Mucosa of rectum (tissue), 2 donors: ENCODE measurements at regions not wholly inside any gene's neighbourhood (a gene's known extent, or its start where the extent isn't known, plus 50 kb on each side); places are given as distances from the start of the nearest gene placed in this dataset.
"Not testable (repeated sequence)": the region's sequence is repeated elsewhere in the genome, so short reads cannot be mapped to it uniquely, and the experiment has no call there.

Experiments used
- H3K27ac ChIP-seq, 2 donors: one replicate each; pipeline ENCODE4 v1.7.0; 2013; ENCODE audit warnings: inconsistent platforms in 2 of 2, low read depth in 2 of 2, low read length in 2 of 2
- H3K27me3 ChIP-seq, 2 donors: one replicate each; pipeline ENCODE4 v1.7.0; 2013; ENCODE audit warnings: low read length in 2 of 2; ENCODE audit not compliant: control insufficient read depth in 2 of 2, insufficient read depth in 2 of 2
- H3K36me3 ChIP-seq, 2 donors: one replicate each; pipeline ENCODE4 v1.7.0; 2013; ENCODE audit warnings: low read length in 2 of 2; ENCODE audit not compliant: control insufficient read depth in 2 of 2, insufficient read depth in 2 of 2
- H3K4me1 ChIP-seq, 2 donors: one replicate each; pipeline ENCODE4 v1.7.0; 2013; ENCODE audit warnings: low read length in 2 of 2, mild to moderate bottlenecking in 1 of 2; ENCODE audit not compliant: control insufficient read depth in 2 of 2, insufficient read depth in 2 of 2
- H3K4me3 ChIP-seq, 2 donors: one replicate each; pipeline ENCODE4 v1.7.0; 2013; ENCODE audit warnings: low read length in 2 of 2
- H3K9ac ChIP-seq, 2 donors: one replicate each; pipeline ENCODE4 v1.7.0; 2013; ENCODE audit warnings: low read length in 2 of 2, low read depth in 1 of 2, mild to moderate bottlenecking in 1 of 2
- H3K9me3 ChIP-seq, 2 donors: one replicate each; pipeline ENCODE4 v1.7.0; 2013; ENCODE audit warnings: low read length in 2 of 2; ENCODE audit not compliant: control insufficient read depth in 2 of 2
- donor health status: healthy.
- donor health status: Normal muscosa, but diverticular disease.

DNA sequence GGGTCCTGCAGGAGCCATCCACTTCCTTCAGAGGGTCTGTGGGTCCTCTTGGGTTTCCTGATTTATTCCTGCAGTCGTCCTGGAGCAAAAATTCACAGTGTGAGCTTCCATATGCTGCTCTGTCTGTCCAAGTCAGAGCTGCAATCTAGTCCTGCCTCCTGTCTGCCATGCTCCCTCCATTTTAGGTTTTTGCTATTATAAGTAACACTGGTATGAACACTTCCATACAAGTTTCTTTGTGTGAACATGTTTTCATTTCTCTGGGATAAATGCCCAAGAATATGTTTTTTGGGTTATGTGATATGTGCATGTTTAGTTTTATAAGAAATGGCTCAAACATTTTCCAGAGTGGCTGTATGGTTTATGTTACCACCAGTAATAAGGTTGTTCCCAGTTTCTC lies 188.1 kb downstream of the ACTR3B start:
- H3K4me3 ChIP-seq: no peak overlapping the region
- H3K36me3 ChIP-seq: no peaks in the 10 kb centered on the region
- no peaks in the 10 kb centered on the region for H3K9me3 ChIP-seq
- no peaks in the 10 kb centered on the region for H3K27me3 ChIP-seq
- H3K4me1 ChIP-seq: peaks cover 0 to 4% of the 10 kb centered on the region in 2 donors
- no peak overlapping the region for H3K27ac ChIP-seq
- H3K9ac ChIP-seq: no peak overlapping the region

DNA sequence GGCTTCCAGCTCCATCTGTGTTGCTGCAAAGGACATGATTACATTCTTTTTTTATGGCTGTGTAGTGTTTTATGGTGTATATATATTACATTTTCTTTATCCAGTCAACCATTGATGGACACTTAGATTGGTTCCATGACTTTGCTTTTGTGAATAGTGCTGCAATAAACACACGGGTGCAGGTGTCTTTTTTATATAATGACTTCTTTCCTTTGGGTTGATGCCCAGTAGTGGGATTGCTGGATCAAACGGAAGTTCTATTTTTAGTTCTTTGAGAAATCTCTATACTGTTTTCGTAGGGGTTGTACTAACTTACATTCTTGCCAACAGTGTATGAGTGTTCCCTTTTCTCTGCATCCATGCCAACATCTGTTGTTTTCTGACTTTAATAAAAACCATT lies 189.7 kb downstream of the ACTR3B start:
- no peaks in the 10 kb centered on the region for H3K27me3 ChIP-seq
- H3K4me3 ChIP-seq: no peak overlapping the region
- H3K4me1 ChIP-seq: peaks cover 0 to 4% of the 10 kb centered on the region in 2 donors
- no peak overlapping the region for H3K27ac ChIP-seq
- H3K9me3 ChIP-seq: no peaks in the 10 kb centered on the region
- H3K9ac ChIP-seq: no peak overlapping the region
- H3K36me3 ChIP-seq: no peaks in the 10 kb centered on the region

DNA sequence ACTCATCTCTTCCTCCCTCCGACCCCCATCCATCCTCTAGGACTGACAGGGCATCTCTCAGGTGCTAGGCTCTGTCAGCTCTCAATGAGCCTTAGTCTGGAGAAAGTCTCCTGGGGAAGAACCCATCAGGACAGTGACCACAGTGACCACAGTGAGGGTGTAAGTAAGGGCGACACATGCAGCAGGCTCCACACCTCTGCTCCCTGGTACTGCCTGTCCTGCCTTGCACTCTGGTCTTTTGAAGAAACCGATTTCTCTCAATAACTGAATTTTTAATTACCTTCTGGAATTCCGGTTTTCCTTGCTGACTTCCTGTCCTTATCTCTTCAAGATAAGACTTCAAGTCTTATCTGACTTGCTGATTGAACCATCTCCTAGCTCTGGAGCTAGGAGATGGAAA lies 190.2 kb downstream of the ACTR3B start:
- Histone ChIP-seq H3K9me3 (no peaks in the 10 kb centered on the region), H3K9ac (no peak overlapping the region), H3K4me1 (peaks cover 0 to 4% of the 10 kb centered on the region in 2 donors), H3K27me3 (no peaks in the 10 kb centered on the region), H3K27ac (no peak overlapping the region), H3K4me3 (no peak overlapping the region), H3K36me3 (no peaks in the 10 kb centered on the region)

DNA sequence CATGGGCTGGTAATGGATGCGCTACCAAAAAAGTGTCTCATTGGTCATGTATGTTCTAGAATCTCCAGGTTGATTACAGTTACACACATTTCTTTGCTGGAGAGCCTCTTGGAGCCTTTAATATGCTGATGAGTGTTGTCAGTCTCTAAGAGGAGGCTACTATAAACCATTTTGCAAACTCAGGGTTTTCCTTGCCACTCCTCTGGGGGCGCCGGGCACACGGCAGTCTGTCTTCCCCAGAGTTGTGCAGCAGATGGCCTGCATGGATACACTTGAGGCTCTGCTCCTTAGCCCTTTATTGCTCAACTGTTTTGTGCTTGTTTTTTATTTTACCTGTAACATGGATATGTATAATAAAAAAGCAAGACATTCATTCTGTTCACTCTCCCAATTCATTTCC lies 196.5 kb downstream of the ACTR3B start:
- no peak overlapping the region for H3K4me3 ChIP-seq
- H3K36me3 ChIP-seq: no peaks in the 10 kb centered on the region
- H3K9me3 ChIP-seq: no peaks in the 10 kb centered on the region

DNA sequence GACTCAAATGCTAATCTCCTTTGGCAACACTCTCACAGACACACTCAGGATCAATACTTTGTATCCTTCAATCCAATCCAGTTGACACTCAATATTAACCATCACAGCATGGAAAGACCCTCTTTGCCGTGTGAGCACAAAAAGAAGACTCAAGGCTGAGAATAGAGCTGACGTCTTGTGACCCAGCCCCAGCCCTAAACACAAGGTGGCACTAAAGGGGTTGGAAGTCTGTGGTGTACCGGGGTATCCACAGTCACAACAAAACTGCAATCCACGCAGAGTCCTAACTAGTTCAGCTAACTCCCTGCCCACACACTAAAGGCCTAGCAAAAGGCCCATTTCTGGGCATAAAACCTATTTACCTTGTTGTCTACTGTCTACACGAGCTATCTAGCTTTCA lies 200.1 kb downstream of the ACTR3B start:
- H3K27me3 ChIP-seq: no peaks in the 10 kb centered on the region
- no peaks in the 10 kb centered on the region for H3K9me3 ChIP-seq
- H3K9ac ChIP-seq: no peak overlapping the region
- H3K36me3 ChIP-seq: no peaks in the 10 kb centered on the region
- H3K4me3 ChIP-seq: no peak overlapping the region
- H3K27ac ChIP-seq: no peak overlapping the region
- no peaks in the 10 kb centered on the region for H3K4me1 ChIP-seq

More for the DNA sequence above, 196.5 kb downstream of the ACTR3B start:
- no peak overlapping the region for H3K27ac ChIP-seq
- H3K27me3 ChIP-seq: no peaks in the 10 kb centered on the region
- no peaks in the 10 kb centered on the region for H3K4me1 ChIP-seq
- no peak overlapping the region for H3K9ac ChIP-seq

DNA sequence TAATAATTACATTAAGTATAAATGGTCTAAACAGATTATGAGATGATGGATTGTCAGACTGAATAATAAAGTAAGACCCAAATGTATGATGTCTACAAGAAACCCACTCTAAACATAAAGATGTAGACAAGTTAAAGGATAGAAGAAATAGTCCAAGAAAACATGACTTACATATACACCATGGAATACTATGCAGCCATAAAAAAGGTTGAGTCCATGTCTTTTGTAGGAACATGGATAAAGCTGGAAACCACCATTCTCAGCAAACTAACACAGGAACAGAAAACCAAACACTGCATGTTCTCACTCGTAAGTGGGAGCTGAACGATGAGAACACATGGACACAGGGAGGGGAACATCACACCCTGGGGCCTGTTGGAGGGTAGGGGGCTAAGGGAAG lies 202.2 kb downstream of the ACTR3B start:
- H3K9ac ChIP-seq, H3K27me3 ChIP-seq: not testable (repeated sequence)

DNA sequence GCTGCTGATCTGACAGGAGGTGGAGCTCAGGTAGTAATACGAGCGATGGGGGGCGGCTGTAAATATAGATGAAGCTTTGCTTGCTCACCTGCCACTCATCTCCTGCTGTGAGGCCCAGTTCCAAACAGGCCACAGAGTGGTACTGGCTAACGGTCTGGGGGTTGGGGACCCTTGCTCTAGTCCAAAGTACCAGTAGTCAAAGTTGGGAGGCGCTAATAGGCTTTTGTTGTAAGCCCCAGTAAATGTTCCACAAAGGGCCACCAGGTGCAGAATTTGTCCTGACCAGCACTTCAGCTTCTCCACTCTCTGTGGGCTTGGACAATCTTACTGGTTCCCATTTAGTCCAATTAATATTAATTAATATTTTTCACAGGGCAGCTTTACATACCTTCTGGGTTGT lies 206.6 kb downstream of the ACTR3B start:
- no peaks in the 10 kb centered on the region for H3K36me3 ChIP-seq
- H3K27me3 ChIP-seq: no peaks in the 10 kb centered on the region
- H3K9ac ChIP-seq: no peak overlapping the region
- H3K9me3 ChIP-seq: no peaks in the 10 kb centered on the region
- H3K4me1 ChIP-seq: no peaks in the 10 kb centered on the region
- H3K27ac ChIP-seq: no peak overlapping the region
- H3K4me3 ChIP-seq: no peak overlapping the region

More for the DNA sequence above, 202.2 kb downstream of the ACTR3B start:
- H3K4me3 ChIP-seq, H3K36me3 ChIP-seq, H3K4me1 ChIP-seq, H3K27ac ChIP-seq, H3K9me3 ChIP-seq: not testable (repeated sequence)

DNA sequence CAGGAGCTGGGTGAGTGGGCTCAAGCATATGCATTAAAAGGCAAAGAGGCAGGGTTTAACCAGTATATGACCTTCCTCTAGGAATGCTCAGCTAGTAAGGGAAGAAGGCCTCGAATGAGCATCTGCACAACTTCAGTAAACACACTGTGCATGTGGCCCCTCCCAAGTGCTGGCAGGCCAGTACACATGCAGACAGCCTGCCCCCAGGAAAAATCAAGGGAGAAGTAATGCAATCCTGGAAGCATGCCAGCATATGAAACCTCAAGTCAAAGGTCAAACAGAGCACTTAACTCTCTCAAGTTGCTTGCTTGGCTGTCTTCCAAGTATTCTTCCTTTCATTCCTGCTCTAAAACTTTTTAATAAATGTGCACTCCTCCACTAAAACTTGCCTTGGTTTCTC lies 208.4 kb downstream of the ACTR3B start:
- no peak overlapping the region for H3K4me3 ChIP-seq
- no peaks in the 10 kb centered on the region for H3K9me3 ChIP-seq
- no peaks in the 10 kb centered on the region for H3K4me1 ChIP-seq

DNA sequence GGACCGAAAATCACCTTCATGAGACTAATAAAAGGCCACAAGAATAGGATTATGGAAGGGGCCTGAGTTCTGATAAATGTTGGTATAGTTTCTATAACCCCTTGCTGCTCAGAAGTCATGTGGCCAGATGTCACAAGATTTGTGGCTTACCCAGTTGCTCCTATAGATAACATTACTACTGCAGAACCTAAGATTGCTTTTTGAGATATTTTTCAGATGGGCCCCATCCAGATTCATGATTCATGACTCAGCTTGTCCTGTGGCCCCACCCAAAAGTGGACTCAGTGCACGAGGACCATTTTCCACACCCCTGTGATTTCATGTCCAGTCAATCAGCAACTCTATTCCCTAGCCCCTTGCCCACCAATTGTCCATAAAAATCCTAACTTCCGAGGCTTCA lies 209.0 kb downstream of the ACTR3B start:
- Histone ChIP-seq H3K36me3 (no peaks in the 10 kb centered on the region), H3K9ac (no peak overlapping the region), H3K27ac (no peak overlapping the region)

More for the DNA sequence above, 208.4 kb downstream of the ACTR3B start:
- Histone ChIP-seq H3K27ac (no peak overlapping the region), H3K36me3 (no peaks in the 10 kb centered on the region), H3K9ac (no peak overlapping the region), H3K27me3 (no peaks in the 10 kb centered on the region)

DNA sequence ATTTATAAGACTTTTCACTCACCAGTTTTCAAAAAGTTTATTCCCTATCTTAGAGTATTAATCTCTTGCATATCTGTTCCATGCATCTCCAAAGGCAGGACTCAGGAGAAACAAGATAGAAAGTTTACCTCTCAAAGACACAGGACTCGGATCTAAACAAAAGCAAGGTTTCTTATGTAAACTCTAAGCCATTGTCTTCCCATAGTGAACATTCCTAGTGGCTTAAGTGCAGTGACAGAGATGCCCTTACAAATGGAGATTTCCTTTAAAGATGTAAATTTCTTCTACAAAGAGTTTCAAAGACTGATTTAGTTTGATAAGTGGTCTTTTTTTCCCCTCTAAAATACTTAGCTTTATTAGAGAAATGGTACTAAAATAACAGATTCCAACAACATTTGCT lies 209.8 kb downstream of the ACTR3B start:
- H3K9ac ChIP-seq: no peak overlapping the region
- H3K27me3 ChIP-seq: no peaks in the 10 kb centered on the region
- H3K9me3 ChIP-seq: no peaks in the 10 kb centered on the region
- no peak overlapping the region for H3K4me3 ChIP-seq
- no peak overlapping the region for H3K27ac ChIP-seq
- H3K36me3 ChIP-seq: no peaks in the 10 kb centered on the region
- H3K4me1 ChIP-seq: no peaks in the 10 kb centered on the region

More for the DNA sequence above, 209.0 kb downstream of the ACTR3B start:
- H3K4me3 ChIP-seq: no peak overlapping the region
- no peaks in the 10 kb centered on the region for H3K27me3 ChIP-seq
- H3K4me1 ChIP-seq: no peaks in the 10 kb centered on the region
- no peaks in the 10 kb centered on the region for H3K9me3 ChIP-seq

DNA sequence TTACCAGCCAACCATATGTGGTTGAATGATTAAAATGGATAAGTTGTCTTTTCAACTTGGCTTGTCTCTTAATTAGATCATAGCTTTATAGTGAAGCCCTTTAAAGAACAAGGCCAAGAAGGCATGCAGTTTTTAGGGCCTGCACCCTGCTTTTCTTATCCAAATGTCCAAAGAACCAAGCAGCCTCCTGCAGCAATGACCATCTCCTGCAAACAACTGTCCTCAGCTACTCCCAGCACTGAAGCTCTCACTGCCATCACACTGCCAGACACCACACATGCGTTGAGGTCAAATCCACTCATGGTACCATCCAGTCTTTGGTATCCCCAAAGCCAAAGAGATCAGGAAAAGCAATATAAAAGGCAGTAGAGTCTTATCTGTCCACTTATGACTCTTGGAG lies 210.3 kb downstream of the ACTR3B start:
- no peak overlapping the region for H3K9ac ChIP-seq
- no peak overlapping the region for H3K27ac ChIP-seq
- no peaks in the 10 kb centered on the region for H3K36me3 ChIP-seq
- H3K4me1 ChIP-seq: no peaks in the 10 kb centered on the region
- H3K27me3 ChIP-seq: no peaks in the 10 kb centered on the region
- H3K9me3 ChIP-seq: no peaks in the 10 kb centered on the region
- H3K4me3 ChIP-seq: no peak overlapping the region
